ENCODE measurements at regions not wholly inside any gene's neighbourhood (a gene's known extent, or its start where the extent isn't known, plus 50 kb on each side); places are given as distances from the start of the nearest gene placed in this dataset.
"Not testable (repeated sequence)": the region's sequence is repeated elsewhere in the genome, so short reads cannot be mapped to it uniquely, and the experiment has no call there.

DNA sequence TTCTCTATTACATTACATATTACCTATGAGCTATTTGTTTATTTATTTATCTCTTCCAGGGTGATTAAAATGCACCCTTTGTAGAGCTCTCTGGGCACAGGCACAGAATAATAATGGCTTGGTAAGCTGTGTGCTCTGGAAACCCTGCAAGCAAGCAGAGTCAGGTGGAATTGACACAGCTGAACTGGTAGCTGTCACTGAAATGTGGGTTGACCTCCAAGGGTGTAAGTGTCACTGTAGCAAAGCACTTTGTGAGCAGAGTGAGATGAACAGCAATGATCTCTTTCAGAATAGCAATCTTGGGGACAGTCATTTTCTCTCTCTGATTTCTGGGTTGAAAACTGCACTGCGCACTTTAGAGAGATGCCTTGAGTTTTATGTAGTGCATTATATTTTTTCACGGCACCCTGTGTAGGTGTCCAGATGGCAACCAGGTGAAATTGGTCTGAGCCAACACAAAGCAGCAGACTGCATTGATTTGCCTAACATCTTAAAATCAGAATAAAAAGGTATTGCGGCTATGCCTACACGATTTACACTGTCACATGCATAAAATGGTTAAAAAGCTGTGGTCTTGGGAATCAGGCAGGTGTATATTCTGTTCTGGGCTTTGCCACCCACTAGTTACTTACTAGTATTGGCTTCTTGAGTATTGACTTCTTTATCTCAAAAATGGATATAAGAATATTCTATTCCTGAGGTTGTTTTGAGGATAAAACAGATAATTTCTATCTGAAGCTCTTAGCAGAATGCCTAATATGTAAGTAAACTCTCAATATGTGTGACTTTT is 450.3 kb downstream of the RAPGEF2 start:
- no peak for DNase-seq

DNA sequence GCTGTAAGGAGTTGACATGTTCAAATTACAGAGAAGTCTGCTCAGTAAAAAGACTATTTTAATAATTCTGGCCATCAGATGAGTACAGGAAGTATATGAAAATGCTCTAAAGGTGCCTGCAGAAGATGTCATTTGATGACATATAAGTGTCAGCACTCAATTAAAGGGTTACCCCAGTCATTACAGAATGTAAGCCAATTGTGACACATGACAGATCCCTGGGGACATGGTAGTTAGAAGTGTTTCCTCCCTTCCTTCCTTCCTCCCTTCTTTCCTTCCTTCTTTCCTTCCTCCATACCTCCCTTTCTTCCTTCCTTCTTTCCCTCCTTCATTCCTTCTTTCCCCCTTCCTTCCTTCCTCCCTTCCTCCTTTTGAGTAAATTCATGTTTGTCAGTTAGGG is 453.0 kb downstream of the RAPGEF2 start:
- DNase-seq, result no peak

DNA sequence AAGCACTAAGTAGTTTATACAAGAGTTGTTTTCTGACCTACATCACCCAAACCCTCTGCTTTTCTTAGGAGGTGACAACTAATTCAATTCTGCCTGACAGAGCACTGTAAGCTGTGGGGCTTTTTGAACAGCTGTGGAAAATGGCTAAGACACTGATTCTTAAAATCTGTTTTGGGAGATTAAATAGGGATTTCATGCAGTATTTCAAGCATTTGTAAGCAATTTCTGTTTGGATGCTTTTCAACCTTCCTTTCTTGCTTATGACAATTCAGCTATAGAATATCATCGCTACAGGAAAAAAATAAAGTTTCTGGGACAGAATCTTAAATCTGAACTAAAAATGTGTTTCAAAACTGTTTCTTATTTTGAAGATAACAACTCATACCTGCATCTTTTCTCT is 459.5 kb downstream of the RAPGEF2 start:
- no peak for DNase-seq

DNA sequence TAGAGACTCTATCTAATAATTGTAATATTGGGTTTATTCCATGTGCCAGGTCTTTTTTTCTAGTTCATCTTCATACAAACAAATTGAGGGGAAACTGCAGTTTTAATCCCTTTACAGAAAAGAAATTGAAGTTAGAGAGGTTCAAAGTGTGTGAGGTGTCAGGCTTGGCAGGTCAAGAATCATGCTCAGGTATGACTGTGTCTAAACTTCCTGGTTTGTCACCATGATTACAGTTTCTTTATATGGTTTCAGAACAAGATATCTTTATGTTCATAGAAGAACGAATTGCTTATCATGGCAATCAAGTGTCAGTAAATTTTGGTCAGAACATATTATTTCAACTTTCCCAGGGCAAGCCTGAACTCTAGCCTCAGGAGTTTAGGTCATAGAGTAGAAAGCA is 460.4 kb downstream of the RAPGEF2 start:
- no peak for DNase-seq

DNA sequence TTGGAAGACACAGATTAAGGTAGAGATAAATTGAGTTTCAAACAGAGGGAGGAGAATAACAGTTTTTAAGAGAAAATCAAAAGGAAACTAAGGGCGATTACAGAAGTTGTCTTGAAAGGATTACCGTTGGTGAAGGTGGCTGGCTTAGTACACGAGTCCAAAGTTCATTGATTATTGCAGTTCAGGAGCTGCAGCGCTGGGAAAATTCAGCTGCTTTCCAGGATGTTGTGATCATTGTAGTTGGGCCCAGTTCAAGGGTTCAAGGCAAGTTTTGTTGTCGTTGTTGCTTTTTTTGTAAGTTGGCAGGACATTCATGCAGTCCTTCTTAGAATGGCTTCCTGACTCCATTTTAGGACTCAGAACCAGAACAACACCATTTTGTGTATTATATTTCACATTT is 461.7 kb downstream of the RAPGEF2 start:
- no peak for DNase-seq

DNA sequence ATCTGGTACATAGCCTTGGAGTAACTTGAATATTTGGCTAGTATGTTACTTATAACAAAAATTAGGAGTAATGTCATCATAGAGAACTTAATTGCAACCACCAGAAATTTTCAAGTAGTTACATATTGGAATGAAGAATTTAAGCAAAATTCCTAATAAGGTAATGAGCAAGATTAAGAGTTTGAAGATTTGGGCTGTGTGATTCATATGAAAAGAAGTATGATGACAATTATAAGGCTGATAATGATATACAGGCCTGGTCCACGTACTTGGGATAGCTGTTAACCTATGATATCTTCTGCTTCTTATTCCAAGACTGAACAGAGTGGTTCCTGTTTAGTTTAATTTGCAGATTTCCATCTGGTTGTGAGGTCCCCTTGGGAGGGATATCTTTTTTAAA is 463.9 kb downstream of the RAPGEF2 start:
- no peak for DNase-seq

DNA sequence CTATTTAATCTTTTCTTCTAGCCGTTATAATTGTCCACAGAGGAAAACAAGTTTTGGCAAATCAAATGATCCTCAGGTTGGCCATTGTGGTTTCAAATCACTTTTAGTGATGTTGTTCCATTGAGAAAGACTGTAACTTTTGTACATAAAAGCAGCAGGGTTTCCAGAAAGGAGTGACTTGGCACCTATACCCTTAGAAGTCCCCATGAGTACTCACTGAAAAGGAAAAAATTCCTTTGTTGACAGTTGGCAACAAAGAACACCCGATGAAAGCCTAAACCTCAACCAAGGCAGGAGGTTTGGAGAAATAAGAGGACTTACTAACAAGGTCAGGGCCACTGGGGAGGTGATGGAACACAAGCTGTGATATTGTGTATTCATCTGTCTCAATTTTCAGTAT is 474.4 kb downstream of the RAPGEF2 start:
- no peak for DNase-seq

DNA sequence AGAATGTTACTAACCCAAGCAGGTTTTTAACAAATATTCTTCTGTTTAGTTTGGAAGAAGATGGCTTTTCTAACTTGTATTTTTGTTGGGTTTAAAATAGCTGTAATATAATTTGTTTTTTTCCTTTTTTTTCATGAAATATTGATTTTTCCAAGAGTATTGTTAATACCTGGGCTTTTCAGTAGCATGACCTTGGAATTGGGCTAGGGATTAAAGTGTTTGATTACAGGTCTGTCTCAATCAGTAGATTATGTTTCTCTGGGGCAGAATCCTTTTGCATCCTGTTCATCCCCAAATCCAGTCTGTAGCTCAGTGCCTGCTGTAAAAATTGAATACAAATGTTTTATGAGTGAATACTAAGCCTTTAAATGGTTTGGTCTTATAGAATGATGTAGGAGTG is 479.8 kb downstream of the RAPGEF2 start:
- no peak for DNase-seq

DNA sequence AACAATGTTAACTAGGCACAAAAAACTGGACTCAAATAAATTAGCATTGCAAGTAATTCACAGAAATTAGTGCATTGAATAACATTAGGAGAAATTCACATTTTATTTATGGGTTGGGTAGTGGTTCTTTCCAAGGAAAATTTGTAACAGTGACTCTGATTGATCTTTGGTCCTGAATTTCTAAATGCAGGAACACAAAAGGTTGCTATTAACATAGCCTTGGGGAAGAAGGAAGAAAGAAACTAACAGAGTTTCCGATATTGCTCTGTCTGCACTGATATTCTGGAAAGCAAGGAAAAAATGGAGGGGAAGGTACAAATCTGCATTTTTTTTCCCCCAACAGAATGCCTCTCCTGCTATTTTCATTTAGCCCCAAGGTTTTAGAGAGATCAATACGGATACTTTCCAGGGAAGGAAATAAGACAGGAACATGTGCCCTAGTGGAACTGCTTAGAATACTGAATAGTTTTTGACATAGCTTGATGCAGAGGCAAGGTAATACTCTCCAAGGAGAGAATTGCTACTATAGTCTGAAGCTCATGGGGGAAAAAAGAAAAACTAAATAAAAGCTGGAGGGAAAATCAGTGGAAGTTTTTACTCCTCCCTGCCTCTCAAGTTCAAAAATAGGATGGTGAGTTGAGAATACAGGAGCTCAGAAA is 490.1 kb downstream of the RAPGEF2 start:
- DNase-seq, result no peak

DNA sequence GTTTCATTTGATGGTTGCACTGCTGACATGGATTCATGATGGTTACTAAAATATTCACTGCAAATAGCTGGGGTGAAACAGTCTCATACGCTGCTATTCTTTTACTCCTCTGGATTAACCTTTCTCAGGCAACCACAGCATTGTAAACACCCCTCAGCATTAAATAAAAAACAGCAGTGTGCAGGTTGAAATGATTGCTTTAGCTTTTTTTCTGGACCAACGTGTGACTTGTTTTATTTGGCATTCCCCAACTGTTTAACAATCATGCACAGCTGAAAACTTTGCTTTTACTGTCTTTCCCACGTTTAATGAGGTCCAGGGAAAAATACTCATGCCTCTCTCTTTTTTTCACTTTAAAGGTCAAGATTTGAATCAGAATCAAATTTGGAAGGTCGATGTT is 490.8 kb downstream of the RAPGEF2 start:
- no peak for DNase-seq

DNA sequence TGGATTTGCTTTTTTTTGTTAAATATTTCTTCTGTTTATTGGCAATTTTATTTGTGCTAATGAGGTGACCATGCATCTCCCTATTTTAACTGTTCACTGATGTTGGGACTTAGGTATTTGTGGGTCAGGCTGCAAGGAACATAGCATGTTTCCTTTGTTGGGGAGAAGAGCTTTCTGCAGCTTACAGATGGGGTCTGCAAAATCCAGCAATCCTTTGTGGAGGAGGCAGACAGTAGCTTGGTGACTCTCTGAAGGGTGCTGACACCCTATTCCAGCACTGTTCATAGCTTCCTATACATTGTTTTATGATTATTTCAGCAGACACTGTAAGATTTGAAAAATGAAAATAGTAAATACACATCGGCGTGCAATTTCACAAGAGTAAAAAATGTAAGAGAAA is 491.7 kb downstream of the RAPGEF2 start:
- DNase-seq, result no peak

DNA sequence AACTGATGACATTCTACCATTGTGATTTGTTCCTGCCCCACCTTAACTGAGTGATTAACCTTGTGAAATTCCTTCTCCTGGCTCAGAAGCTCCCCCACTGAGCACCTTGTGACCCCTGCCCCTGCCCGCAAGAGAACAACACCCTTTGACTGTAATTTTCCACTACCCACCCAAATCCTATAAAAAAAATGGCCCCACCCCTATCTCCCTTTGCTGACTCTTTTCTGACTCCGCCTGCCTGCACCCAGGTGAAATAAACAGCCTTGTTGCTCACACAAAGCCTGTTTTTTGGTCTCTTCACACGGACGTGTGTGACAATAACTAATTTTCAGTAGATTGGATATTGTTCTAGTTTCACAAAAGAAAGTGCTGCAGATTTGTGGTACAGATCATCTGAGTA is 492.2 kb downstream of the RAPGEF2 start:
- not testable (repeated sequence) for DNase-seq

DNA sequence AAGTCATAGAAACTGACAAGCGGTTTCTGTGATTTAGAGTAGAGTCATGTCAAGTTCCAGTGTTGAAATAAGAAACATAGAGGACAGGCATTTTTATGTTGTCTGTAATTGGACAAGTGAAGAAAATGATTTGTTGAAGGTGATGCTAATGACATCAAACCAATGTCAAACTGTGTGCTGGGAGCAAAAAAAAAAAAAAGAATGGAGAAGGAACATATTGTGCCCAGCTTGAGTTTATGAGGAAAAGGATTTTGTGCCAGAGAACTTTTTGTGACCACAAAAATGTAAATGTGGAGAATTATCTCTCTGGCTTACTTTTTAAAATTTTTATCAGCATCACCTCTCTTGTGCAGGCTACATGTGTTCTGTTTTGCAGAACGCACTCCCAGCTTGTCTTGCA is 495.7 kb downstream of the RAPGEF2 start:
- DNase-seq, result no peak

DNA sequence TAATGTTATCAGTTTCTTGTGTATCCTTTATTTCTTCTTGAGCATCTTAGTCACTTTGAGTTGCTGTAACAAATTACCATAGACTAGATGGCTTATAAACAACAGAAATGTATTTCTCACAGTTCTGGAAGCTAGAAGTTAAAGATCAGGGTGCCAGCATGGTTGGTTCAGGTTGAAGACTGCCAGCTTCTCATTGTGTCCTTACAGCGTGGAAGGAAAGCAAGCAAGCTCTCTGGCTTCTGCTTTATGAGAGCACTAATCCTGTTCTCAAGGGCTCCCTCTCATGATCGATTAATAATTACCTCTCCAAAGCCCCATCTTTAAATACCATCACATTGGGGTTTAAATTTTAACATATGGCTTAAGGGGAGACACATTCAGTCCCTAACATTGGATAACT is 497.2 kb downstream of the RAPGEF2 start:
- DNase-seq, result no peak

DNA sequence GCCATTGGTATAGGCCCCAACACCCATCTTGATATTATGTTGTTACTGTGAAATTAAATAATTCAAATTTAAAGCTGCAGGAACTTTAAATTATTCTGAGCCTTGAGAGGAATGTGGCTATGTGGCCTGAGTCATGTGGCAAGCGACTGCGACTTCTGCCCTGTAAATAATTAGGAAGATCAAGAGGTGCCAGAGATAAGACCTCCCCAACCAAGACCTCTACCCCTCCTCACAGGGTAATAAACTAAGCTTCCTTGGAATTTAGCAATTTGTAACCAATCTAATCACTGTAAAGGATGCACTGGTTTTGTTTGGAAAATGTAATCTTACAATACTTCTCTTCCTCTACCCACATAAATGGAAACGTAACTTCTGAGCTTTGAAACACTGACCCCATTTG is 501.9 kb downstream of the RAPGEF2 start:
- DNase-seq, result no peak

DNA sequence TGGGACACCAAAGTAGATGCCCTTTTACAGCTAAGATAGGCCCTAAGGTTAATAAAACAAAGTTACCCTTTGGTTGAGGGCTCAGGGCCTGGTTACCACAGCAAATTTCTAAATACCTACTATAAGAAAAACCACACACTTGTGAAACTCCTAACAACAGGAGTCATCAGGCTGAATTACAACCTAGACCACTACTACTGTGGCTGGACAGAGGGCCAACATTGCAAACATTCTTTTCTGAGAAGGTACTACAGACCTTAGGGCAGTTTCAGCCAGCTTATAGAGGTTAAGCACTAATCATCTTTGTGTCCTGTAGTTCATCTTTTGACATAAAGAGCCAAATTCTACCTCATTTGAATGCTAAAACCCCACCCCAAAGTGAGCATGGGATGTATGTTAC is 504.0 kb downstream of the RAPGEF2 start:
- DNase-seq, result no peak

DNA sequence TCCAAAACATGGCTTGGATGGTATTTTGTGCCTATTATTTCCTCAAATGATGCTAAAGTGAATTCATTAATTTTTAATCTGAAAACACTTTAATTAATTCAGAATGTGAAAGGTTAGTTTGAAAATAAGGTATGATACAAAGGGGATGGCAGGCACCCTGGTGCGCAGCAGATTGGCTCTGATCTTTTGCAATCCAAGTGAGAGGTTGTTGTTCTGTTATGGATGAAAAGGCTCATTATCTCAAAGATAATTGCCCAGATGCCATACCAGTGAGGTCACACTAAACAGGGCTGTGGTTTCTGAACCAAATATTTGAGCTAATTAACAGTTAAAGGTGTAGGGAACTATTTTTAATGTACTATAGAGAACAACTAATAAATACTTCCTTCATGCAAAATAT is 504.9 kb downstream of the RAPGEF2 start:
- no peak for DNase-seq

DNA sequence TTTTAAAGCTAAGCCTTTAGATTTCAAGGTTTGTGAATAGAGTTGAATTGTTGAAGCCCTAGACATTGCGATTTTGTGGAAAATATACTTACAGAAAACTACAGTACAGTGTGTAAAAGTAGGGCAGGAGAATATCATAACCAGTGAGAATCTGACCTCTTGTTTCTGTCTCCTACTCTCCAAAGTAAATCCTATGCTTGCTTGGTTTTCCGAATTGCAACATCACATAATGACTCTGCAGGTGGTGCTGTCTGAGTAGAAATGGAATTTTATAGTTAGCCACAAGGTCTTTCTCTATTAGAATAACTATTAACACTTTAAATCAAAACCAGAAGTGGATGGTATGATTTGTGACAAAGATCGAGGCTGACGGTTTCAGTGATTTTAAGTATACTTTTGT is 505.6 kb downstream of the RAPGEF2 start:
- no peak for DNase-seq

DNA sequence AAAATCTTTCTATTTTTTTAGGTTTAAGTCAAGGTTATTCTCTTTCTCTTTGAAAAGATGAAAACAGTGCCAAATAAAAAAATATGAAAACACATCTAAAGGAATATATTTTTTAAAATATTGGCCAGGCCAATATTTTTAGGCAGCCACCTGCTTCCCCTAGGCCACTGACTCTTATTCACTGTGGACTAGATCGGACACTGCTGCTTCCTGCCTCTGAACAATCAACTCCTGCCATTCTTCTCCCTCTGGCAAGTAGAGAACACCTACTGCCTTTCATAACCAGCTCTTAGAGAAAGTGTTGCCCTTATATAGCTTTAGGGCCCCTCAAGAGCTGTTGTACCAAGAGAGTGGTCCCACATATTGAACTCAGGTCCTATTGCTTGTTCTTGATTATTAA is 529.2 kb downstream of the RAPGEF2 start:
- DNase-seq, result no peak

DNA sequence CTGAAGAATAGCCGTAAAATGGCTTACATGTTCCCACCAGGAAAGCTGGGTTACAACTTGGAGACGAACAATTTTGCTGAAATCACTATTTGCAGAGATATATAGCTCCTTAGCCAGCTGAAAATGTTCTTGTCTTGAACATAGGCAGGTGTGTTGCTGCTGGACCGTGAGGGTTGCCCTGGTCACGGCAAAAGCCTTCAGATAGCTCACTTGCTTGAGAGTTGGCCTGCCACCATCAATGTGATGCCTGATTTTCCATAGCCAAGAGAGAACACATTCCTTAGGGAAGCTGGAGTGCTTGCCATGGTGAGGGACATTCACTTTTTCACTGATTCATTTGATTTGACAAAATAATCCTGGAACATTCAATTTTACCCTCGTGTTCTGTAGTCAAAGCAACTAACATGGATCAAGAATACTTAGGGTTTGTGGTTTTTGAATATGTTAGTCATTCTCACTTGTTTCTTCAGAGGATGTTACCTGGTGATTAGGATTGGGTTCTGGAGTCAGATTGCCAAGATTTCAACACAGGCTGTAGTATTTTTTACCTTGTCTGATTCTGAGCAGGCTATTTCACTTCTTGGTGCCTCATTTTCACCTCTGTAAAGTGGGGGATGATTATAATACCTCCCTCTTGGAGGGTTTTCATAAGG is 536.9 kb downstream of the RAPGEF2 start:
- DNase-seq, result no peak

DNA sequence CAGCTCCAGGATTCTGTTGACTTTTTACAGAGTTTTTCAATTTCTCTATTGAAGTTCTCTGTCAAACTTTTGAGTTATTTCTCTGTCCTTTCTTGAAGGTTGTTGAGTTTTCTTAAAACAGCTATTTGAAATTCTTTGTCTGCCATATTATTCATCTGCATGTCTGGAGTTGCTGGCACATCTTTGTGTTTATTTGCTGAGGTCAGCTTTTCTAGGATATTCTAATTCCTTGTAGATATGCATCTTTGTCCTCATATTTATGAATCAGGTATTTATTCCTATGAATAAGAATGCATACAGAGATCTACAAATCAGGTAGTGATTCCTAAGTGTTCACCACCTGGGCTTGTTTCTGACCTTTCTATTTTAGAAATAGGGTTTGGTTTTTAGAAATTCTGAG is 546.4 kb downstream of the RAPGEF2 start:
- no peak for DNase-seq

DNA sequence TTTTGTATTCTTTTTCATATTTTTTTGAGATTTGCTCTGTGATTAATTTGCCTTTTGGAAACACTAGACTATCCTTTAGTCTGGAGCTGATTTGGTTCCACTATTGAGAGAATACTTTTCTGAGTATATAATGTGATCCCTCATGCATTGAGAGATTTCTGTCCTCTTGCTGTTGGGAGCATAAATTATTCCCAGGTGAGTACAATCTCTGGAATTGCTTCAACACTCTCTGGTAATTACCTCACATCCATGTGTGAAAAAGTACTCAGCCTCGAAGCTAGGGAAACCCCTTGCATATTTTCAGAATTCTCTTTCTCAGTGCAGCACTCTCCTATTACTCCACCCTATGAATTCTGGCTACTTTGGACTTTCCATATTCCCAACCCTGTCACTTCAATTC is 550.0 kb downstream of the RAPGEF2 start:
- no peak for DNase-seq

DNA sequence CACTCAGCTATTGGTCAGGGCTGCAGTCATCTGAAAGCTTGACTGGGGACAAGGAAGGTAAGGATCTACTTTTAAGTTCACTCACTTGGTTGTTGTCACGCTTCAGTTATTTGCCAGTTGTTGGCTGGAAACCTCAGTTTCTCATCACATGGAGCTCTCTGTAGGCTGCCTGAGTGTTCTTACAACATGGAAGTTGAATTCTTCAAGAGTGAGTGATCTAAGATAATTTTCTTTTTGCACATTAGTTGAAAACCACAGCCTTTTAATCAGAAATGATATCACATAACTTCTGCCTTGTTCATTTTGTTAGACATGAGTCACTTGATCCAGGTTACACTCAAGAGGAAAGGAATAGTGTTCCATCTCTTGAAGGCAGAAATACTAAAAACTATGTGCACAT is 552.7 kb downstream of the RAPGEF2 start:
- DNase-seq, result no peak

DNA sequence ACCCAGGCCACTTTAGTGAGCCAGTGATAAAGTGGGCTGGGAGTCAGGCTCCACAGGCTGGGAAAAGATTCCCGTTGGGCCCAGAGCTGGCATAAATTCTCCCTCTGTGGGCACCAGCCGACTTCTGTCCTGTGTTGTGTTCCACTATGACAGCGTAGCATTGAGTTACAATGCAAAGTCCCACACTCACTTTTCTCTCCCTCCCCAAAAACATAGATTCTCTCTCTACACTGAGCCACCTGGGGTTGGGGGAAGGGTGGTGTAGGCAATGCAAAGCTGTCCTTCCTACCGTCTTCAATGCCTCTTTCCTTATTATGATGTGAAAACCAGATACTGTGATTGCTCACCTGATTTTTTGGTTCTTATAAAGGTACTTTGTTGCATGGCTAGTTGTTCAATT is 566.2 kb downstream of the RAPGEF2 start:
- no peak for DNase-seq

All from hematopoietic multipotent progenitor cell treated with erythropoietin and hydrocortisone succinate and interleukin-3 and kit ligand, for 4 days (in vitro differentiated cells).